B cell (primary cell): ENCODE measurements at regions not wholly inside any gene's neighbourhood (a gene's known extent, or its start where the extent isn't known, plus 50 kb on each side); places are given as distances from the start of the nearest gene placed in this dataset.

Experiments
- ATAC-seq: fragments of 200-7000 bp; cut with Tn5 transposase; one replicate; pipeline ENCODE4 v1.10.0; 2021; ENCODE audit warnings: low read depth, mild to moderate bottlenecking, moderate number of reproducible peaks, moderate library complexity
- CTCF ChIA-PET: fragments of 350-600 bp; sonication (Branson Sonifier 250); formaldehyde crosslinking; loops from one replicate; lab custom pipeline; 2021; ENCODE audit warnings: antibody characterized with exemption, inconsistent platforms; lab: Charles Lee
- POLR2A ChIA-PET: fragments of 350-600 bp; sonication (Branson Sonifier 250); formaldehyde crosslinking; loops from one replicate; lab custom pipeline; 2021; ENCODE audit warnings: antibody characterized with exemption; lab: Charles Lee
- DNase-seq: peaks from one replicate; pipeline ENCODE4 v3.0.0; 2013
- H2AFZ ChIP-seq: 2 replicates; pipeline ENCODE4 v1.6.1; 2012; ENCODE audit warnings: mild to moderate bottlenecking, low read depth, low read length; ENCODE audit not compliant: insufficient read depth, poor library complexity, severe bottlenecking
- H3K27ac ChIP-seq, 2 donors: 1 replicate in 1 of 2; 2 replicates in 1 of 2; pipeline ENCODE4 v1.5.1; 2012 to 2013; ENCODE audit warnings: low read length in 2 of 2, mild to moderate bottlenecking in 2 of 2, moderate library complexity in 1 of 2
- H3K27me3 ChIP-seq, 4 experiments: fragments of 200-600 bp in 1 of 4; sonication (generic) in 1 of 4; replicated peaks in 1 of 4; 1 replicate in 2 of 4; 2 replicates in 2 of 4; pipeline versions ENCODE4 v1.6.1 to v1.7.0; 2013 to 2016; ENCODE audit warnings: low read length in 3 of 4, mild to moderate bottlenecking in 2 of 4, mixed read lengths in 1 of 4, moderate library complexity in 1 of 4; ENCODE audit not compliant: insufficient read depth in 4 of 4, control insufficient read depth in 3 of 4; ENCODE audit errors: control extremely low read depth in 1 of 4
- H3K36me3 ChIP-seq, 2 experiments: replicated peaks in 1 of 2; 1 replicate in 1 of 2; 2 replicates in 1 of 2; pipeline versions ENCODE4 v1.6.1 to v1.7.1; 2013; ENCODE audit warnings: low read length in 1 of 2; ENCODE audit not compliant: insufficient read depth in 2 of 2, control insufficient read depth in 1 of 2; ENCODE audit errors: control extremely low read depth in 1 of 2, extremely low read depth in 1 of 2
- H3K4me1 ChIP-seq, 2 donors: fragments of 200-600 bp in 1 of 2; sonication (generic) in 1 of 2; 1 replicate in 1 of 2; 2 replicates in 1 of 2; pipeline versions ENCODE4 v1.5.1 to v1.6.1; 2013 to 2017; ENCODE audit warnings: low read length in 2 of 2; ENCODE audit not compliant: control insufficient read depth in 2 of 2, insufficient read depth in 2 of 2
- H3K4me2 ChIP-seq: replicated peaks from 2 replicates; pipeline ENCODE3; 2012; ENCODE audit warnings: mild to moderate bottlenecking, low read depth, low read length; ENCODE audit not compliant: poor library complexity, severe bottlenecking
- H3K4me3 ChIP-seq, 5 experiments: fragments of 200-600 bp in 1 of 5; sonication (generic) in 1 of 5; 1 replicate in 3 of 5; 2 replicates in 2 of 5; pipeline versions ENCODE4 v1.5.1 to v1.7.0; 2011 to 2016; ENCODE audit warnings: low read length in 4 of 5, mild to moderate bottlenecking in 4 of 5, low read depth in 2 of 5, control low read depth in 1 of 5, moderate library complexity in 1 of 5; ENCODE audit not compliant: insufficient read depth in 1 of 5; ENCODE audit errors: control extremely low read depth in 1 of 5, extremely low read depth in 1 of 5
- H3K79me2 ChIP-seq: fragments of 200-600 bp; sonication (generic); one replicate; pipeline ENCODE4 v1.6.0; 2016; ENCODE audit warnings: low read length; ENCODE audit not compliant: control insufficient read depth, insufficient read depth
- H3K9ac ChIP-seq: fragments of 200-600 bp; sonication (generic); 2 replicates; pipeline ENCODE4 v1.6.1; 2017; ENCODE audit warnings: mild to moderate bottlenecking, low read length, moderate library complexity
- H3K9me3 ChIP-seq, 3 donors: one replicate each; pipeline versions ENCODE4 v1.6.1 to v1.7.1; 2013; ENCODE audit warnings: low read length in 2 of 3; ENCODE audit not compliant: control insufficient read depth in 2 of 3, insufficient read depth in 1 of 3; ENCODE audit errors: control extremely low read depth in 1 of 3
- H4K20me1 ChIP-seq: 2 replicates; pipeline ENCODE4 v1.6.0; 2012; ENCODE audit warnings: mild to moderate bottlenecking, low read length; ENCODE audit not compliant: insufficient read depth, control insufficient read depth, poor library complexity, severe bottlenecking
- H3K27ac Mint-ChIP-seq: one replicate; pipeline ENCODE4 v1.8.0; 2021; ENCODE audit warnings: mixed read lengths
- H3K27me3 Mint-ChIP-seq: one replicate; pipeline ENCODE4 v1.8.0; 2021; ENCODE audit warnings: mixed read lengths
- H3K4me1 Mint-ChIP-seq: one replicate; pipeline ENCODE4 v1.8.0; 2021; ENCODE audit warnings: mixed read lengths
- H3K4me3 Mint-ChIP-seq: one replicate; pipeline ENCODE4 v1.8.0; 2021; ENCODE audit warnings: mixed read lengths
- H3K9me3 Mint-ChIP-seq: one replicate; pipeline ENCODE4 v1.8.0; 2022; ENCODE audit warnings: mixed read lengths; ENCODE audit not compliant: insufficient read depth
- EZH2 ChIP-seq: IDR thresholded peaks from 2 replicates; pipeline ENCODE4 v1.6.1; 2012; ENCODE audit warnings: borderline replicate concordance, low read depth, mild to moderate bottlenecking, moderate library complexity, low read length; ENCODE audit not compliant: insufficient read depth, poor library complexity, severe bottlenecking
- WGBS: methylation state at CpG from one replicate; pipeline ENCODE4 v1.1.5; 2013; ENCODE audit warnings: missing lambda C conversion rate; ENCODE audit not compliant: insufficient coverage; 5-methylcytosine and 5-hydroxymethylcytosine counted together
- intact Hi-C: fragments of 100-400 bp; cut with micrococcal nuclease; formaldehyde crosslinking; loops from one replicate; pipeline ENCODE4 v1.10.0; 2022
- TF ChIP-seq, protein P1 (sequence below): fragments of 200-600 bp; IDR thresholded peaks from one replicate; pipeline ENCODE4 v1.8.0; 2022; ENCODE audit warnings: antibody characterized with exemption, mild to moderate bottlenecking

GRCh38 chr5:31048282-31049270 is 144.9 kb upstream of the CDH6 start:
- Mint-ChIP-seq H3K27ac (no peak overlapping the region), H3K27me3 (no peaks in the 10 kb centered on the region), H3K4me1 (no peaks in the 10 kb centered on the region), H3K9me3 (peaks cover 3% of the 10 kb centered on the region), H3K4me3 (no peak overlapping the region)
- Histone ChIP-seq H3K27me3 (no peaks in the 10 kb centered on the region), H3K36me3 (no peaks in the 10 kb centered on the region), H3K79me2 (no peaks in the 10 kb centered on the region), H3K9me3 (no peaks in the 10 kb centered on the region), H2AFZ (no peak overlapping the region), H3K4me2 (no peak overlapping the region), H3K9ac (no peak overlapping the region), H3K27ac (no peak overlapping the region), H3K4me3 (no peak overlapping the region), H4K20me1 (no peaks in the 10 kb centered on the region), H3K4me1 (no peaks in the 10 kb centered on the region)
- TF ChIP-seq, protein P1, sequence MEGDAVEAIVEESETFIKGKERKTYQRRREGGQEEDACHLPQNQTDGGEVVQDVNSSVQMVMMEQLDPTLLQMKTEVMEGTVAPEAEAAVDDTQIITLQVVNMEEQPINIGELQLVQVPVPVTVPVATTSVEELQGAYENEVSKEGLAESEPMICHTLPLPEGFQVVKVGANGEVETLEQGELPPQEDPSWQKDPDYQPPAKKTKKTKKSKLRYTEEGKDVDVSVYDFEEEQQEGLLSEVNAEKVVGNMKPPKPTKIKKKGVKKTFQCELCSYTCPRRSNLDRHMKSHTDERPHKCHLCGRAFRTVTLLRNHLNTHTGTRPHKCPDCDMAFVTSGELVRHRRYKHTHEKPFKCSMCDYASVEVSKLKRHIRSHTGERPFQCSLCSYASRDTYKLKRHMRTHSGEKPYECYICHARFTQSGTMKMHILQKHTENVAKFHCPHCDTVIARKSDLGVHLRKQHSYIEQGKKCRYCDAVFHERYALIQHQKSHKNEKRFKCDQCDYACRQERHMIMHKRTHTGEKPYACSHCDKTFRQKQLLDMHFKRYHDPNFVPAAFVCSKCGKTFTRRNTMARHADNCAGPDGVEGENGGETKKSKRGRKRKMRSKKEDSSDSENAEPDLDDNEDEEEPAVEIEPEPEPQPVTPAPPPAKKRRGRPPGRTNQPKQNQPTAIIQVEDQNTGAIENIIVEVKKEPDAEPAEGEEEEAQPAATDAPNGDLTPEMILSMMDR: no peak
- TF ChIP-seq EZH2: no peak
- DNase-seq (no peak), ATAC-seq (no peak)
- POLR2A ChIA-PET: no interaction called here
- intact Hi-C loops: no loop called here
- 100% methylated on average over 3 of the region's 8 CpGs for WGBS
- CTCF ChIA-PET: no interaction called here

DNA sequence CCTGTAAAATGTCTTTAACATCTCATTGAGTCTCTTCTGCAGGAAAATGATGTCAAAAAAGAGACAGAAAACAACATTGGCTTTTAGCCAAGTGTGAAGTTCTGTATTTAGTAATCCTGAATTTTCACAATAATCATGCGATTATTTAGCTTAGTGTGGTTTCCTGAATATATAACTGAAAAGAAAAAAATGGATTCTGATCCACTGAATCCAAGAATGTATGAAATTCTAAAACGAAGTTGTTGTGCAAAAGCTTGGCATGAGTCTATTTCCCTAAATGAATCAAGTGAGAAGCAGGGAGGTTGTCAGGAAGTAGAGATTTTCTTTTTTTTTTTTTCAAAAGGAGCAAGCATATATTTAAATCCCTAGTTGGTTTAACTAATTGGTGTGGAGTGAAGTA is 145.9 kb upstream of the CDH6 start:
- Histone ChIP-seq H3K27me3 (no peaks in the 10 kb centered on the region), H3K79me2 (no peaks in the 10 kb centered on the region), H3K4me2 (no peak overlapping the region), H3K36me3 (no peaks in the 10 kb centered on the region), H4K20me1 (no peaks in the 10 kb centered on the region), H3K4me3 (no peak overlapping the region), H3K27ac (no peak overlapping the region), H3K9ac (no peak overlapping the region), H2AFZ (no peak overlapping the region), H3K4me1 (no peaks in the 10 kb centered on the region), H3K9me3 (no peaks in the 10 kb centered on the region)
- ATAC-seq: no peak
- no peak overlapping the region for H3K4me3 Mint-ChIP-seq
- no CpG with 5 or more reads among the region's 2 CpGs for WGBS
- H3K27me3 Mint-ChIP-seq: no peaks in the 10 kb centered on the region
- intact Hi-C loops: no loop called here
- ChIA-PET POLR2A (no interaction called here), CTCF (no interaction called here)
- no peak overlapping the region for H3K27ac Mint-ChIP-seq
- H3K4me1 Mint-ChIP-seq: no peaks in the 10 kb centered on the region
- no peak for TF ChIP-seq EZH2
- TF ChIP-seq, protein P1: no peak
- DNase-seq: no peak
- peaks cover 3% of the 10 kb centered on the region for H3K9me3 Mint-ChIP-seq
